ENCODE measurements at regions not wholly inside any gene's neighbourhood (a gene's known extent, or its start where the extent isn't known, plus 50 kb on each side); places are given as distances from the start of the nearest gene placed in this dataset.
"Not testable (repeated sequence)": the region's sequence is repeated elsewhere in the genome, so short reads cannot be mapped to it uniquely, and the experiment has no call there.

DNA sequence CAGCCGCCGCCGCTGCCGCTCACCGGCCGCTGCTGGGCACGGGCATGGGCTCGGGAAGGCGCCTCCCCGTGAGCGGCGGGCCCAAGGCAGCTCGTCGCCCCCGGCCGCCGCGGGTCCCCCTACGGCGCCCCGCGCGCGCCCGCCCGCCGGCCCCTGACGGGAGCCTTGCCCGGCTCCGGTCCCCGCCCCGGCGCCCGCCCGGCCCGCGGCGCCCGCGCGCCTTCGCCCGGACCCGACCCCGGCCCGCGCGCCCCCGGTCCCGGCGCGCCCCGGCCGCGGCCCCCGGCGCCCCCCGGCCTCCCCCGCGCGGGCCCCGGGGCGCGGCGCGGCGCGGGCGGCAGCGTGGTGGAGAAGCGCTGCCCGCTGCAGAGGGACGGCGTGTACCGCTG lies 177.7 kb downstream of the OR4M2 start:
- no peak for DNase-seq (ENCODE audit: low read depth)
- TF ChIP-seq, protein P1, sequence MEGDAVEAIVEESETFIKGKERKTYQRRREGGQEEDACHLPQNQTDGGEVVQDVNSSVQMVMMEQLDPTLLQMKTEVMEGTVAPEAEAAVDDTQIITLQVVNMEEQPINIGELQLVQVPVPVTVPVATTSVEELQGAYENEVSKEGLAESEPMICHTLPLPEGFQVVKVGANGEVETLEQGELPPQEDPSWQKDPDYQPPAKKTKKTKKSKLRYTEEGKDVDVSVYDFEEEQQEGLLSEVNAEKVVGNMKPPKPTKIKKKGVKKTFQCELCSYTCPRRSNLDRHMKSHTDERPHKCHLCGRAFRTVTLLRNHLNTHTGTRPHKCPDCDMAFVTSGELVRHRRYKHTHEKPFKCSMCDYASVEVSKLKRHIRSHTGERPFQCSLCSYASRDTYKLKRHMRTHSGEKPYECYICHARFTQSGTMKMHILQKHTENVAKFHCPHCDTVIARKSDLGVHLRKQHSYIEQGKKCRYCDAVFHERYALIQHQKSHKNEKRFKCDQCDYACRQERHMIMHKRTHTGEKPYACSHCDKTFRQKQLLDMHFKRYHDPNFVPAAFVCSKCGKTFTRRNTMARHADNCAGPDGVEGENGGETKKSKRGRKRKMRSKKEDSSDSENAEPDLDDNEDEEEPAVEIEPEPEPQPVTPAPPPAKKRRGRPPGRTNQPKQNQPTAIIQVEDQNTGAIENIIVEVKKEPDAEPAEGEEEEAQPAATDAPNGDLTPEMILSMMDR (conservative IDR thresholded peaks at IDR 0.05; ENCODE audit: low read depth, low read length): no peak
- H3K4me3 ChIP-seq (ENCODE audit: low read depth, low read length): no peak overlapping the region

DNA sequence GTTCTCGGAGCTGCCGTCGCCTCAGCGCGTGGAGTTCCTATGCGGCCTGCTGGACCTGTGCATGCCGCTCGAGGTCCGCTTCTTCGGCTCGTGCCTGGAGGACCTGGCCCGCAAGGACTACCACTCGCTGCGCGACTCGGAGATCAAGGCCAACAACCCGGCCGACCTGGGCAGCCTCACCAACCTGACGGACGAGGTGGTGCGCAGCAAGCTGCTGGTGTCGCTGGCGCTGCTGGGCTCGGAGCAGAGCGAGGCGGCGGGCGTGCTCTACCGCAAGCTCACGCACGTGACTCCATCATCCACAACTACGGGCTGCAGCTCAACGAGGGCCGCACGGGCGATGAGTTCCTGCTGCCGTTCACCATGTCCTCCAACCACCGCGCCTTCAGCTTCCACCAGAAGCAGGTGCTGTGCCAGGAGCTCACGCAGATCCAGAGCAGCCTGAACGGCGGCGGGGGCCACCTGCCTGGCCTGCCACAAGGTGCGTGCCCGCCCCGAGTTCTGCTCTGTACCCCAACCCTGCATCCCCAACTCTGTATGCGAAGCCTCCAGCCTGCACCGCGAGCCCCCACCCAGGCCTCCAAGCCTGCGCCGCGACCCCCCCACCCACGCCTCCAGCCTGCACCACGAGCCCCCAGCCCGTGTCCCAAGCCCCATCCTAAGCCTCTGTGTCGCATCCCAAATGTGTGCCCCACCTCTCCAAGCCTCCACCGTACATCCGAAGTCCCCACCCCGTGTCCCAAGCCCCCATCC lies 178.2 kb downstream of the OR4M2 start:
- TF ChIP-seq, protein P1 (conservative IDR thresholded peaks at IDR 0.05; ENCODE audit: low read depth, low read length): no peak
- DNase-seq (ENCODE audit: low read depth): no peak
- H3K4me3 ChIP-seq (ENCODE audit: low read depth, low read length): no peak overlapping the region

DNA sequence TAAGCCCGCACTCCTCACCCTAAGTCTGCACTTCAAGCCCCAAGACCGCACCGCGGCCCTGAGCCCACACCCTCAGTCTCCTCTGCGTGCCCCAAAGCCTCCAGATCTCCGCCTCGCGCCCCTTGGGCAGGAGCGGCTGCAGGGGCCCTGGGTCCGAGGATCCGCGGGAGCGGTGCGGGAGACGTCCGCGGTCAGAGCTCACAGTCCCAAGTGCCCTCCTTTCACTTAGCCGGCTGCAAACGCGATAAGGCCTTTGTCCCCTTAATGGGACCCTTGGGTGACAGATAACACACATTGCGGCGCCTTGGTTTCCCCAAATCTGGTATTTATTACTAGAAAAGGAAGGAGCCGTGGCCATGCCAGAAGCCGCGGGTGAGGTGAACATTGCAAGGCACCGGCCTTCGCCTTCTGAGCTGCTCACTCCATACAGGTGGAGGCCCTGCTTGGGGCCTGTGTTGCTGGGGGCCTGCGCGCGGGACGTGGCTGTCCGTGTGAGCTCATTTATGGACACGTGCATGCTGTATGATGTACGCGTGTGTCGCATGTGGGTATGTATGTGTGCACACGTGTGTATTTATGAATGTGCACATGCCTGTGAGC lies 178.9 kb downstream of the OR4M2 start:
- not testable (repeated sequence) for H3K4me3 ChIP-seq (ENCODE audit: low read depth, low read length); DNase-seq (ENCODE audit: low read depth)

DNA sequence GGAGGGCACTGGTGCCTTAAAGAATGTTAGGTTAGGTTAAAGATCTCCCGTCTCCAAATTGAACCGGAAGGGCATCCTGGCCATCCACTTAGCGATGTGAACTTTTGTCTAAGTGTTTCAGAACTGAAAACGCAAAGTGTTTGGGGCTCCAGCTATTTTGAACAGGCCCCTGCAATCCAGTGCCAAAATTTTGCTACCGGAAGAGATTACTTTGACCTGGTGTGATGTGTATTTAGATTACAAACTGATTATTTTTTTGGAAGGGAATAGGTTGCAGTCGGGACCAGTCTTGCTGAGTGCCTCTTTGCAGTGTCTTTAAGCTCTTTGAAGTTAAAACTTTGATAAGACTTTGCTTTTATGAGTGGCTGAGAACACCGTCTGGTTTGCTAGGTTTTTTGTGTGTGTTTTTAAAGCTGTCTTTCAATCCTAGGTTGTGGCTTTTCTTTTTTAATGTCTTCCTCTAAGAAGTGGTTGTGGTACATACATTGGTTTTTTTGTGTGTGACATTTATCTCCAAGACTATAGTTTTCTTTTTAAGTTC lies 179.6 kb downstream of the OR4M2 start:
- TF ChIP-seq, protein P1 (conservative IDR thresholded peaks at IDR 0.05; ENCODE audit: low read depth, low read length): no peak
- no peak for DNase-seq (ENCODE audit: low read depth)
- no peak overlapping the region for H3K4me3 ChIP-seq (ENCODE audit: low read depth, low read length)

DNA sequence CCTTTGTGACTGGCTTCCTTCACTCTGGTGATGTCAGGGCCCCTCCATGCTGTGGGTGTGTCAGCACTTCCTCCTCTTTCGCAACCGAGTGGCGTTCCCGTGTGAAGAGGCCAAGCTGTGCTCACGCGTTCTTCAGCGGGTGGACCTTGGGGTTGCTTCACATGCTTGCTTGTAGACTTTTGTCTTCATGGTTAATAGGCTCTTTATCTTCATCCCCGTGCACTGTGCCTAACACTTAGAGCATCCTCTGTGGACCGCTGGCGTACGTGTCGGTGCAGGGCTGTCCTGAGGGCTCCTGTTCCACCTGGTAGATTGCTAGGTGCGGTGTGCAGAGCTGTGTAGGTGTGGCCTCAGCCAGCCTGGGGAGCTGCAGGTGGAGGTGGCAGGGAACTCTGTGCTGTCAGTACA lies 182.3 kb downstream of the OR4M2 start:
- no peak overlapping the region for H3K4me3 ChIP-seq (ENCODE audit: low read depth, low read length)
- TF ChIP-seq, protein P1 (conservative IDR thresholded peaks at IDR 0.05; ENCODE audit: low read depth, low read length): no peak
- no peak for DNase-seq (ENCODE audit: low read depth)

DNA sequence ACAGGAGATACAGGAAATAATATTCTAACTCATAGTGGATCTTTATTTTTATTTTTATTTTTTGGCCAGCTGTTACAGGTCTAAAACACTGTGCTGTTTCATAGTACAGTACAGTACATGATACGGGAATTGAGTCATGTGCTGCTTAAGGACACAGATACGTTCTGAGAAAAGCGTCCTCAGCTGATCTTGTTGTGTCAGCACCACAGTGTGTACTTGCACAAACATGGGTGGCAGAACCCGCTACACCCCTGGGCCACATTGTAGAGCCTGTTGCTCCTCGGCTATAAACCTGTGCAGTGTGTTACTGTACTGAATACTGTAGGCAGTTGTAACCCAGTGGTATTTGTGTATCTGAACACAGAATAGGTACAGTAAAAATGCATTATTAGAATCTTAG lies 183.4 kb downstream of the OR4M2 start:
- TF ChIP-seq, protein P1 (conservative IDR thresholded peaks at IDR 0.05; ENCODE audit: low read depth, low read length): no peak
- no peak overlapping the region for H3K4me3 ChIP-seq (ENCODE audit: low read depth, low read length)
- no peak for DNase-seq (ENCODE audit: low read depth)

DNA sequence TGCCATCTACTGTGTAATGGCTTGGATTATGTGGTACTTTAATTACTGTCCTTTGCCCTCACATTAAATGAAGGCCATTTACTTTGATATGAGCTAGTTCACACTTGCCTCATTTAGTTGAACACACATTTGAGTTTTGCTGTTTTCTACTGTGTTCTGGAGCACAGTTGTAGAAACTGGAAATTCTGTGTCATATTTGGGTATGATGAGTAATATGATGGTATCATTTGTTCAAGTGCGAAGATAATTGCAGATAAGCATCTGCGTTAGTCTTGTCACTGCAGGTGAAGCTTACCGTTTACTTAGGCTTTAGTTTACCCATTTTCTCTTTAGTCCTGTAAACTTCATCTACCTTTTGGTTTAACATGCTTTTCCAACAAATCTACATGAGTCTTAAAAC lies 183.9 kb downstream of the OR4M2 start:
- DNase-seq (ENCODE audit: low read depth); H3K4me3 ChIP-seq (ENCODE audit: low read depth, low read length): not testable (repeated sequence)
